Upper lobe of right lung (tissue), 1 donor: ENCODE measurements at regions not wholly inside any gene's neighbourhood (a gene's known extent, or its start where the extent isn't known, plus 50 kb on each side); places are given as distances from the start of the nearest gene placed in this dataset.

Source experiments
- ATAC-seq: fragments of 200-7000 bp; cut with Tn5 transposase; one replicate; pipeline ENCODE4 v1.9.1; 2020; ENCODE audit warnings: mild to moderate bottlenecking, moderate library complexity
- DNase-seq: peaks from one replicate; pipeline ENCODE4 v3.0.0-alpha.2; 2020
- H3K27ac ChIP-seq: fragments of 200-600 bp; one replicate; pipeline ENCODE4 v1.8.0; 2022
- H3K27me3 ChIP-seq: fragments of 200-600 bp; one replicate; pipeline ENCODE4 v1.8.0; 2022; ENCODE audit warnings: mild to moderate bottlenecking
- H3K36me3 ChIP-seq: fragments of 200-600 bp; one replicate; pipeline ENCODE4 v1.8.0; 2022
- H3K4me1 ChIP-seq: fragments of 200-600 bp; one replicate; pipeline ENCODE4 v1.8.0; 2022
- H3K4me3 ChIP-seq: fragments of 200-600 bp; one replicate; pipeline ENCODE4 v1.8.0; 2022; ENCODE audit warnings: mild to moderate bottlenecking
- H3K9me3 ChIP-seq: fragments of 200-600 bp; one replicate; pipeline ENCODE4 v1.8.0; 2022
- intact Hi-C: fragments of 100-400 bp; cut with DNase I; formaldehyde crosslinking; loops from one replicate; pipeline ENCODE4 v1.11.0; 2022
- TF ChIP-seq, protein P1 (sequence below): fragments of 200-600 bp; IDR thresholded peaks from one replicate; pipeline ENCODE4 v1.8.0; 2022; ENCODE audit warnings: antibody characterized with exemption
- donor health status: DM: no; HTN: yes; CAD: no; lungs with severe emphysema.

- Histone ChIP-seq H3K36me3 (no peaks in the 10 kb centered on the region), H3K27me3 (no peaks in the 10 kb centered on the region), H3K9me3 (no peaks in the 10 kb centered on the region), H3K27ac (no peak overlapping the region), H3K4me1 (no peaks in the 10 kb centered on the region), H3K4me3 (no peak overlapping the region)
- no peak for ATAC-seq
- TF ChIP-seq, protein P1, sequence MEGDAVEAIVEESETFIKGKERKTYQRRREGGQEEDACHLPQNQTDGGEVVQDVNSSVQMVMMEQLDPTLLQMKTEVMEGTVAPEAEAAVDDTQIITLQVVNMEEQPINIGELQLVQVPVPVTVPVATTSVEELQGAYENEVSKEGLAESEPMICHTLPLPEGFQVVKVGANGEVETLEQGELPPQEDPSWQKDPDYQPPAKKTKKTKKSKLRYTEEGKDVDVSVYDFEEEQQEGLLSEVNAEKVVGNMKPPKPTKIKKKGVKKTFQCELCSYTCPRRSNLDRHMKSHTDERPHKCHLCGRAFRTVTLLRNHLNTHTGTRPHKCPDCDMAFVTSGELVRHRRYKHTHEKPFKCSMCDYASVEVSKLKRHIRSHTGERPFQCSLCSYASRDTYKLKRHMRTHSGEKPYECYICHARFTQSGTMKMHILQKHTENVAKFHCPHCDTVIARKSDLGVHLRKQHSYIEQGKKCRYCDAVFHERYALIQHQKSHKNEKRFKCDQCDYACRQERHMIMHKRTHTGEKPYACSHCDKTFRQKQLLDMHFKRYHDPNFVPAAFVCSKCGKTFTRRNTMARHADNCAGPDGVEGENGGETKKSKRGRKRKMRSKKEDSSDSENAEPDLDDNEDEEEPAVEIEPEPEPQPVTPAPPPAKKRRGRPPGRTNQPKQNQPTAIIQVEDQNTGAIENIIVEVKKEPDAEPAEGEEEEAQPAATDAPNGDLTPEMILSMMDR: no peak
- DNase-seq: no peak
- intact Hi-C loops: no loop called here
Measured at GRCh38 chr1:82386365-82387011, 585.8 kb downstream of the ADGRL2 start.

DNA sequence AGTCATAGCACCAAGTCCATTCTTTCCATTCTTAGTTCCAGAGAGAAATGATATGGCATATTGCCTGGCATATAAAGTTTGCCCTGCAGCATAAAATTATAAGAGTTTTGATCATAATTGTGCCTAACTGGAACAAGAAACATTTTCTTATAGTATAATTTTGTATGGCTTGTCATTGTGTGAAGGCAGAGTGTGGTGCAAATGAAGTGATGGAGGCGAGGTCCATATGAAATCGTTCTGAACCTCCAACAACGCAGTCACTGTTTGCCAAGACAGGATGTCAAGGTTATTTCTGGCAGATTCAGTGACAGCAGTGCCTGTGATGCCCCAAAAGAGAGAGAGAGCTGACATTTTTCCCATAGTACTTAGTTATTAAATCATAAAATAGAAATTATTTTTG is 584.0 kb downstream of the ADGRL2 start:
- Histone ChIP-seq H3K4me1 (no peaks in the 10 kb centered on the region), H3K27me3 (no peaks in the 10 kb centered on the region), H3K9me3 (no peaks in the 10 kb centered on the region), H3K36me3 (no peaks in the 10 kb centered on the region), H3K27ac (no peak overlapping the region), H3K4me3 (no peak overlapping the region)
- intact Hi-C loops: no loop called here
- no peak for ATAC-seq
- no peak for DNase-seq
- TF ChIP-seq, protein P1: no peak

- TF ChIP-seq, protein P1: no peak
- Histone ChIP-seq H3K9me3 (peaks cover 6% of the 10 kb centered on the region), H3K27me3 (no peaks in the 10 kb centered on the region), H3K27ac (no peak overlapping the region), H3K4me3 (no peak overlapping the region), H3K4me1 (no peaks in the 10 kb centered on the region), H3K36me3 (no peaks in the 10 kb centered on the region)
- no peak for DNase-seq
- ATAC-seq: peak; percentile 58
- intact Hi-C loops: no loop called here
Measured at GRCh38 chr1:82377201-82377884, 576.6 kb downstream of the ADGRL2 start.

DNA sequence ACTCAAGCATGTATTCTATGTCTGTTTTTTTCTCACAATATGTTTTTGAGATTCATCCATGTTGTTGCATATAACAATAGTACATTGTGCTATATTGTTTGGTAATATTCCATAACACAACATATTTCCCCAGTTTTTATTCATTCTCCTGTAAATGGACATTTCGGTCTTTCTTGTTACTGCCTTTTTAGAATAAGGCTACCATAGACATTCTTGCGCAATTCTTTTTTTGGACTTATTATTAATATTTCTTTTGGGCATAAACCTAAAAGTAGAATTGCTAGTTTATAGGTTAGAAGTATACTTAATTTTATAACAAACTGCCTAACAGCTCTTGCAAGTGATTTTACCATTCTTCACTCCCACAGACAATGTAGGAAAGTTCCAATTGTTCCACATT is 573.0 kb downstream of the ADGRL2 start:
- no peaks in the 10 kb centered on the region for H3K4me1 ChIP-seq
- H3K36me3 ChIP-seq: no peaks in the 10 kb centered on the region
- no peak overlapping the region for H3K4me3 ChIP-seq
- H3K27me3 ChIP-seq: no peaks in the 10 kb centered on the region
- no peak for ATAC-seq
- DNase-seq: no peak
- peaks cover 6% of the 10 kb centered on the region for H3K9me3 ChIP-seq
- no peak overlapping the region for H3K27ac ChIP-seq
- intact Hi-C loops: no loop called here
- TF ChIP-seq, protein P1: no peak

DNA sequence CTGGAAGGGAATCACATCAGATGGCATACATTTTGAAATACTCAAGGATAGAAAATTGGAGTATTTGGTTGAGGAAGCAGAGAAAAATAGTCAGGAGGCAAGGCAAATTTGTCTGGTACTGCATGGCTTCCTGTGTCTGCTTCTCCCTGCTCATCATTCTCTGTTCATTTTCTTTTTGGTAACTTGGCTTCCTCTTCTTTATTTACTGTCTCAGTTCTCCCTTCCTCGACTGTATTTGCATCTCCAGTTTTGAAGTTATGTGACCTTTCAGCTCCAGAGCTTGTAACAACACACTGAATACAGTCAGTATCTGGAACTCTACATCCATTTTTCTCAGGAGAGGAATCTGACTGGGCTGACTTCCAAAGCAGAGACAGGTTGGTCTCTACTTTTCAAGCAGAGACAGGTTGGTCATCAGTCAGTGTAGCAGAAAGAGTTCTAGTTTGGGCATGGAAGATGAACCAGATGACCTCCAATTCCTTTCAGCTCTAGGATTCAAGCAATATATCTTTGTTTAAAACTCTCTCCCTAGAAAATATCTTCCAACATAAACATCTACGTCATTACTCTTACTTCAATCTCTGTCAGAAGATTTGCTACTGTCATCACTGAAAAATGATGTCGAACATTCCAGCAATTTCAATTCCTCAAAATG is 571.2 kb downstream of the ADGRL2 start:
- H3K27ac ChIP-seq: no peak overlapping the region
- intact Hi-C loops: no loop called here
- peaks cover 6% of the 10 kb centered on the region for H3K9me3 ChIP-seq
- no peak for ATAC-seq
- no peaks in the 10 kb centered on the region for H3K36me3 ChIP-seq
- no peaks in the 10 kb centered on the region for H3K27me3 ChIP-seq
- H3K4me3 ChIP-seq: no peak overlapping the region
- no peaks in the 10 kb centered on the region for H3K4me1 ChIP-seq
- no peak for DNase-seq
- TF ChIP-seq, protein P1: no peak
